Thymus (tissue), 11 donors: ENCODE measurements at regions not wholly inside any gene's neighbourhood (a gene's known extent, or its start where the extent isn't known, plus 50 kb on each side); places are given as distances from the start of the nearest gene placed in this dataset.

Experiments used
- DNase-seq, 9 donors: peaks; one replicate each; pipeline ENCODE4 v3.0.0-alpha.2; 2013; ENCODE audit warnings: low spot score in 9 of 9, low read depth in 6 of 9, missing footprints in 1 of 9
- H3K27ac ChIP-seq, 2 donors: one replicate each; pipeline ENCODE4 v1.5.1; 2013; ENCODE audit warnings: control low read depth in 1 of 2, low read depth in 1 of 2, low read length in 1 of 2, mild to moderate bottlenecking in 1 of 2, moderate library complexity in 1 of 2
- H3K27me3 ChIP-seq, 2 donors: one replicate each; pipeline ENCODE4 v1.5.1; 2013; ENCODE audit warnings: low read length in 1 of 2; ENCODE audit not compliant: control insufficient read depth in 2 of 2, insufficient read depth in 1 of 2
- H3K36me3 ChIP-seq, 2 donors: one replicate each; pipeline ENCODE4 v1.5.1; 2013; ENCODE audit warnings: low read length in 1 of 2, mild to moderate bottlenecking in 1 of 2, moderate library complexity in 1 of 2; ENCODE audit not compliant: control insufficient read depth in 2 of 2, insufficient read depth in 2 of 2
- H3K4me1 ChIP-seq, 2 donors: one replicate each; pipeline ENCODE4 v1.5.1; 2013; ENCODE audit warnings: low read length in 2 of 2; ENCODE audit not compliant: control insufficient read depth in 2 of 2, insufficient read depth in 2 of 2
- H3K4me3 ChIP-seq, 2 donors: one replicate each; pipeline ENCODE4 v1.5.1; 2013; ENCODE audit warnings: low read length in 2 of 2, control low read depth in 1 of 2, mild to moderate bottlenecking in 1 of 2
- H3K9me3 ChIP-seq, 2 donors: one replicate each; pipeline ENCODE4 v1.5.1; 2013; ENCODE audit warnings: low read length in 1 of 2, mild to moderate bottlenecking in 1 of 2; ENCODE audit not compliant: control insufficient read depth in 2 of 2, insufficient read depth in 1 of 2
- WGBS: extraction: QIAGEN DNeasy Blood & Tissue Kit; methylation state at CpG from one replicate; pipeline ENCODE4 v1.1.7; 2013; 5-methylcytosine and 5-hydroxymethylcytosine counted together
- donor health status: healthy.

DNA sequence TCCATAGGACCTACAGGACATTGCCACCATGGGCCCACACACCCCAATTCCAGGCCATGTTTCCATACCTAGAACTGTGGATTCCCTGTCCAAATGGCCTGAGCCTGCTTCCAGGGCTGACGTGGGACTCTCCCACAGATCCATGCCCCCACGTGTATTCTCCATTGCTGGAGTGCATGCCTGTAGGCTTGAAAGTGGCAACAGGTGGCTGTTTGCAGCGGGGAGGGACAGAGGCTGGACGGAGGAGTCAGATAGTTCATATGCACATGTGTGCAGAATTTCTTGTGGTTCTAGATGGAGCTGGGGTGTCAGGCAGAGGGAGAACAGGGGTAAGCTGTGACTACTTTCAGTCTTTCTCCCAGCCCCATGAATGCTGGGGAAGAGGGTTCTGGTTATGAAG is 285.7 kb upstream of the ANKRD55 start:
- H3K27me3 ChIP-seq: no peaks in the 10 kb centered on the region
- 96% methylated on average over 4 of the region's 4 CpGs for WGBS

DNA sequence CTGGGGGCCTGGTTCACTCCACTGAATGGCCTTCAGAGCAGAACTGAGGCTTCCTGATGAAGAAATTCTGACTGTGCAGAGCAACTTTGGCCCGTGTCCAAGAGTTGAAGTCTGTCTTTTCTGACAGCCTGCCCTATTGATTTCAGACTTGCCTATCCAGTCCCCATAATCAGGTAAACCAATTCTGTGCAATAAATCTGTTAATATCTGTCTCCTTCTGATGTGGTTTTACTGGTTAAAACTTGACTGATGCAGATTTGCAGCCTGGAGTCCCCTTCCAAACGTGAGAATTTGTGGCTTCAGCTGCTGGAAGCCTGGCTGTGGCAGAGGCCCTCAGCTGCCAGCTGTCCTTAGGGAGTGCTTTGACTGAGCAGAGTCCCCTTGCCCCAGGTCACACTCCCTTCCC is 283.9 kb upstream of the ANKRD55 start:
- H3K4me1 ChIP-seq: peaks cover 0 to 8% of the 10 kb centered on the region in 2 donors
- no peaks in the 10 kb centered on the region for H3K9me3 ChIP-seq
- 44% methylated on average over 2 of the region's 2 CpGs for WGBS
- DNase-seq: peak in 1 of 9 donors; percentile 19
- no peak overlapping the region for H3K4me3 ChIP-seq
- H3K36me3 ChIP-seq: no peaks in the 10 kb centered on the region
- H3K27me3 ChIP-seq: no peaks in the 10 kb centered on the region
- no peak overlapping the region for H3K27ac ChIP-seq

More for the DNA sequence above, 285.7 kb upstream of the ANKRD55 start:
- H3K27ac ChIP-seq: no peak overlapping the region
- H3K36me3 ChIP-seq: no peaks in the 10 kb centered on the region
- peaks cover 0 to 8% of the 10 kb centered on the region in 2 donors for H3K4me1 ChIP-seq
- DNase-seq: no peak
- H3K4me3 ChIP-seq: no peak overlapping the region
- no peaks in the 10 kb centered on the region for H3K9me3 ChIP-seq

DNA sequence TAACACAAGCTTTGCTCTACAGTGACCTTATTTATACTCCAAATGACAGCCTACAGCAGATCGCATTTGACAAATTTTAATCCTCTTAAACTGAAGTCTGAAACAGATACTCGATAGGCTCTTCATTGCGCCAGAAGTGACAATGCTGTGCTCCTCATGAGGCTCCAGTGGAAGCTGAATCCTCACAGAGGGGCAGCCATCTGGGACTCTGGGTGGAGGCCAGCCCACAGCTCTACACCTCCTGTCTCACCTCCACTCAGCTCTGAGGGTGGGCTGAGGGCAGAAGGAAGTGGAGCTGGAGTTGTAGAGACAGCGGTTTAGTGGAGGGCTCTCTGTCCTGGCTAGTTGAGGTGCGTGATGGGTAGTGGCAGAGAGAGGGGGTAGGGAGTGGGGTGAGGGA is 283.3 kb upstream of the ANKRD55 start:
- H3K27ac ChIP-seq: peak overlapping the region in 1 of 2 donors; percentile 64
- WGBS: 83% methylated on average over 5 of the region's 5 CpGs

DNA sequence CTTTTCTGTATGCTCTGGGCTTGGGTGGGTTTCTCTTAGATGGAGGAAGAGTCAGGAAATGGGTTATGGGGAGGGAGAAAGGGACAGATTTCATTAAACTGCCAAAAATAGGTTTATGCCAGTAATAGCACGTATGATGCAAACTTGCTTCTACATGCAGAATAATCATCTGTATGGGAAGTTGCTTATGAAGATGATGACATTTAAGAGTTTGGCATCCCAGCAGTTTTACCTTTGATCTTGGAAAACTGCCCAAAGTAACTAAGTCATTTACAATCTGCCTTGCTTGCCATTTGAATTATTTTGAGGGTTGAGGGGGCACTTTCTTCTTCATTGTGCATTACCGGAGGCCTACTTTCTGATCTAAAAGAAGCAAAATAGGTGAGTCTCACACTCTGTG is 282.9 kb upstream of the ANKRD55 start:
- H3K4me1 ChIP-seq: peaks cover 0 to 8% of the 10 kb centered on the region in 2 donors
- H3K4me3 ChIP-seq: no peak overlapping the region
- DNase-seq: no peak
- WGBS: 95% methylated on average over 2 of the region's 2 CpGs
- no peaks in the 10 kb centered on the region for H3K9me3 ChIP-seq
- no peak overlapping the region for H3K27ac ChIP-seq
- H3K36me3 ChIP-seq: no peaks in the 10 kb centered on the region
- no peaks in the 10 kb centered on the region for H3K27me3 ChIP-seq

More for the DNA sequence above, 283.3 kb upstream of the ANKRD55 start:
- no peak overlapping the region for H3K4me3 ChIP-seq
- no peaks in the 10 kb centered on the region for H3K36me3 ChIP-seq
- peaks cover 0 to 8% of the 10 kb centered on the region in 2 donors for H3K4me1 ChIP-seq
- DNase-seq: no peak
- no peaks in the 10 kb centered on the region for H3K9me3 ChIP-seq
- no peaks in the 10 kb centered on the region for H3K27me3 ChIP-seq

DNA sequence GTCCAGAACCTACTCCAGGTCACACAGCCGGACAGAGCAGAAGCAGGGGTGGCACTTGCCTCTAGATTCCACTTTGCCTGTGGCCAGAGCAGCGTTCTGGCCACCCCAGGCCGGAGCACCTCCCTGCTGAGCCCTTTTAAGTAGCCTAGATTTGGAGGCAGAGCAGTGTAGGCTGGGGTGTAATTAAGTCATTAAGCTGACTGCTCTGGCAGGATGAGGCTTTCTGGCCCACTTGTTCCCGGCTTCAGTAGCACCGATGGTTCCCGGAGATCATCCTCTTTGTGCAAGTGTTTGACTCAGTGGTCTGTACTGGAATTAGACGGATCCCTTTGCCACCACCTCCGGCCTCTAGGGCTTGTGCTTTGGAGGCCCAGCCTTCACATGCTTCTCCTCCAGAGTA is 281.9 kb upstream of the ANKRD55 start:
- H3K36me3 ChIP-seq: no peaks in the 10 kb centered on the region
- H3K27me3 ChIP-seq: no peaks in the 10 kb centered on the region
- H3K9me3 ChIP-seq: no peaks in the 10 kb centered on the region
- 80% methylated on average over 8 of the region's 8 CpGs for WGBS
- peaks cover 0 to 8% of the 10 kb centered on the region in 2 donors for H3K4me1 ChIP-seq
- no peak overlapping the region for H3K4me3 ChIP-seq
- no peak for DNase-seq
- no peak overlapping the region for H3K27ac ChIP-seq

DNA sequence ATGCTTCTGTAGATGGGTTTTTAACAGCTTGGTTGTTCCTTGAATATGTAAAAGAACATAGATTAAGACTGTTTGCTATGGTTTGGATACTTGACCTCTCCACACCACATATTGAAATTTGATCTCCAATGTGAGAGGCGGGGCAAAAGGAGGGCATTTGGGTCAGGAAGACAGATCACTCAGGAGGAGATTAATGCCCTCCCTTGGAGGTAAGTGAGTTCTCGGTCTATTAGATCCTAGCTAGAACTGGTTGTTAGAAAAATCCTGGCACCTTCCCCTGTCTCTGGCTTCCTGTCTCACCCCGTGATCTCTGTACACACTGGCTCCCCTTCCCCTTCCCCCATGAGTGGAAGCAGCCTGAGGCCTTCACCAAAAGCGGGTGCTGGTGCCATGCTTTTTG is 281.1 kb upstream of the ANKRD55 start:
- Histone ChIP-seq H3K4me1 (peaks cover 0 to 8% of the 10 kb centered on the region in 2 donors), H3K27me3 (no peaks in the 10 kb centered on the region), H3K27ac (no peak overlapping the region), H3K36me3 (no peaks in the 10 kb centered on the region), H3K4me3 (no peak overlapping the region), H3K9me3 (no peaks in the 10 kb centered on the region)
- DNase-seq: no peak
- WGBS: 85% methylated on average over 4 of the region's 4 CpGs

DNA sequence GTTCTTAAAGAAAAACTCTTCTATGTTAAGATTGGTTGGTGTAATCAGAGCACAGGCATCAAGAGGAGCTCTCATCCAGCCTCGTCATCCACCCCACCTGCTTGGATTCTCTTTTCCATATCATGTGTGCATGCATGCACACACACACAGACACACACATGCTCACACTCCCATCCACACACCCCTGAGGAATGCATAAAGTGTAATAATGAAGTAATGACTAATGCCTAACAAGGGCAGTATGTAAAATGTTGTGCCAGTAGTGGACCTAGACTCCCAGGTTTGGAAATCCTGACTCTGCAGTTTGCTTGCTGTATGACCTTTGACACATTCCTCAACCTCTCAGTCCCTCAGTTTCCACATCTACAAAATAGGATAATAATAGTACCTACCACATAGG is 280.0 kb upstream of the ANKRD55 start:
- Histone ChIP-seq H3K27ac (no peak overlapping the region), H3K4me1 (peaks cover 0 to 8% of the 10 kb centered on the region in 2 donors)

DNA sequence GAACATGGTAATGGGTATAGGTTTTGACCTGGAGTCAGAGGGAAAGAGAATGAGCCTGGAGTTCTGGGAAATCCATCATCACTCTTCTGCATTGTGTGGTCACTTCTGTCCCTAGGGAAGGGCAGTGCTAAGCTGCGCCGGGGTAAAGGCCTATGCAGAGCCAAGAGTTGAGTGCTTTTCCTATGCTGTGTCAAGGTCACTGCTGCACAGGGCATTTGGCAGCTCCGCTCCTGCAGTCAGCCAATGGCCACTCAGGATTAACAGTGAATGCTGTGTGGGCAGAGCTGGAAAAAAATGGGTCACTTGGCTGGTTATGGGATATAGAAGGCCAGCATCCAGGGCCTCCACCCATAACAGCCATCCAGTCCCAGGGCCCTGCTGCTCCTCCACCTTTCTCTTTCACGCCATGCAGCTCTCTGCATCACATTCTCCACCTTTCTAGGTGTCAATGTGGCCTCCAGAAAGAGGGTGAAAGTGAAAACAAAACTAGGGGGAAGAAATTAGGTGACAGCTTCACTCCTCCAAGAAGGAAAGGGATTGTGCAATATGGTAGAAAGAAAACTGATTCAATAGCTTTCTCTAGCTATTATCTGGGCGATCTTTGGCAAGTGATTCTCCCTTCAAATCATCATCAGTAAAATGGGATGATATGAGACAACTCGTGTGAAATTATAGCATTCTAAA is 279.3 kb upstream of the ANKRD55 start:
- Histone ChIP-seq H3K27me3 (no peaks in the 10 kb centered on the region), H3K4me1 (peaks cover 0 to 8% of the 10 kb centered on the region in 2 donors), H3K27ac (no peak overlapping the region), H3K4me3 (no peak overlapping the region), H3K36me3 (no peaks in the 10 kb centered on the region), H3K9me3 (no peaks in the 10 kb centered on the region)
- WGBS: 86% methylated on average over 6 of the region's 6 CpGs
- DNase-seq: no peak

More for the DNA sequence above, 280.0 kb upstream of the ANKRD55 start:
- no peak overlapping the region for H3K4me3 ChIP-seq
- H3K36me3 ChIP-seq: no peaks in the 10 kb centered on the region
- no peaks in the 10 kb centered on the region for H3K27me3 ChIP-seq
- WGBS: 0% methylated on average over 1 of the region's 1 CpG
- no peak for DNase-seq
- no peaks in the 10 kb centered on the region for H3K9me3 ChIP-seq

DNA sequence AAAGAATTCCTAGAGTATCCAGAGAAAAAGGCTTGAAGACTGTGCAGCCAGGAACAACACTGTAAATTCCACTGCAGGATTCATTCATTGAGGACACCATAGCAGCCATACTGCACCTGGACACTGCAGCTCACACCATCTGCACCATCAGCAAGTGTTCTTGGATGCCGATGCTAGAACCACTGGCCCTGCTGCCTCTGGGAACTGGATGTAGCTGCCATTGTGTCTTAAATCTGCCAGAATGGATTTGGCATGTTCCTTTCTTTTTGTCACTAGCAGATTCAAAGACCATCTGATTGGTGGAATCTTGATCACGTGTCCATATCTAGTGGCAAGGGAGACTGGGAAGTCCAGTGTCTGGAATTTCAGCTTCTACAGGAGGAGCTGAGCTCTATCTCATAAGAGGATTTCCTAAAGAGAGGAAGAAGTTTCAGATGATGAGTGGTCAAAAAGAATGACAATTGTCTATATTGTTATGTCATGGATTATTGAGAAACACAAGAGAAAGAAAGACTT is 278.3 kb upstream of the ANKRD55 start:
- Histone ChIP-seq H3K9me3 (no peaks in the 10 kb centered on the region), H3K36me3 (no peaks in the 10 kb centered on the region), H3K27ac (no peak overlapping the region), H3K4me1 (peaks cover 0 to under 1% of the 10 kb centered on the region in 2 donors), H3K4me3 (no peak overlapping the region), H3K27me3 (no peaks in the 10 kb centered on the region)
- 97% methylated on average over 2 of the region's 2 CpGs for WGBS
- no peak for DNase-seq
